HEK293 (cell line): ENCODE measurements at regions not wholly inside any gene's neighbourhood (a gene's known extent, or its start where the extent isn't known, plus 50 kb on each side); places are given as distances from the start of the nearest gene placed in this dataset.
A peak's percentile ranks its signal among the peaks of the same experiment; 100 is the strongest.

Experiments
- CTCF ChIP-seq: fragments of 450-650 bp; formaldehyde crosslinking; IDR thresholded peaks from 2 replicates; pipeline ENCODE4 v1.5.1; 2016; ENCODE audit warnings: missing biosample characterization, missing genetic modification characterization
- FEZF1 ChIP-seq: fragments of 450-650 bp; formaldehyde crosslinking; IDR thresholded peaks from 2 replicates; pipeline ENCODE4 v1.5.1; 2016; ENCODE audit warnings: missing biosample characterization, missing genetic modification characterization
- GFI1B ChIP-seq: fragments of 450-650 bp; formaldehyde crosslinking; IDR thresholded peaks from 2 replicates; pipeline ENCODE4 v1.5.1; 2016; ENCODE audit warnings: missing biosample characterization, missing genetic modification characterization
- HOXC10 ChIP-seq: sonication (generic); formaldehyde crosslinking; IDR thresholded peaks from 2 replicates; pipeline ENCODE4 v1.8.1; 2023; ENCODE audit warnings: mild to moderate bottlenecking, missing genetic modification reagents
- KLF16 ChIP-seq: fragments of 450-650 bp; formaldehyde crosslinking; IDR thresholded peaks from 2 replicates; pipeline ENCODE4 v1.5.1; 2017; ENCODE audit warnings: missing biosample characterization, missing genetic modification characterization
- KLF8 ChIP-seq: fragments of 450-650 bp; formaldehyde crosslinking; IDR thresholded peaks from 2 replicates; pipeline ENCODE4 v1.5.1; 2016; ENCODE audit warnings: missing biosample characterization, missing genetic modification characterization
- PRDM1 ChIP-seq: fragments of 450-650 bp; formaldehyde crosslinking; IDR thresholded peaks from 2 replicates; pipeline ENCODE4; 2016; ENCODE audit warnings: missing biosample characterization, missing genetic modification characterization
- PRDM4 ChIP-seq: fragments of 450-650 bp; formaldehyde crosslinking; IDR thresholded peaks from 2 replicates; pipeline ENCODE4 v1.5.1; 2017; ENCODE audit warnings: missing biosample characterization, missing genetic modification characterization
- WT1 ChIP-seq: fragments of 450-650 bp; formaldehyde crosslinking; IDR thresholded peaks from 2 replicates; pipeline ENCODE4 v1.5.1; 2016; ENCODE audit warnings: missing biosample characterization, missing genetic modification characterization
- ZBTB17 ChIP-seq: fragments of 450-650 bp; formaldehyde crosslinking; IDR thresholded peaks from 2 replicates; pipeline ENCODE4 v1.5.1; 2016; ENCODE audit warnings: missing biosample characterization, missing genetic modification characterization
- ZBTB49 ChIP-seq: fragments of 450-650 bp; formaldehyde crosslinking; IDR thresholded peaks from 2 replicates; pipeline ENCODE4 v1.5.1; 2016; ENCODE audit warnings: missing biosample characterization, missing genetic modification characterization, low read depth
- ZBTB6 ChIP-seq: fragments of 450-650 bp; formaldehyde crosslinking; IDR thresholded peaks from 2 replicates; pipeline ENCODE4 v1.5.1; 2017; ENCODE audit warnings: missing biosample characterization, missing genetic modification characterization
- ZNF132 ChIP-seq: fragments of 450-650 bp; formaldehyde crosslinking; IDR thresholded peaks from 2 replicates; pipeline ENCODE4 v1.5.1; 2017; ENCODE audit warnings: missing biosample characterization, missing genetic modification characterization, borderline replicate concordance
- ZNF133 ChIP-seq: fragments of 450-650 bp; formaldehyde crosslinking; IDR thresholded peaks from 2 replicates; pipeline ENCODE4 v1.5.1; 2016; ENCODE audit warnings: missing biosample characterization, missing genetic modification characterization
- ZNF211 ChIP-seq: fragments of 450-650 bp; formaldehyde crosslinking; IDR thresholded peaks from 2 replicates; pipeline ENCODE4 v1.5.1; 2016; ENCODE audit warnings: low read depth, missing biosample characterization, missing genetic modification characterization
- ZNF223 ChIP-seq: fragments of 450-650 bp; formaldehyde crosslinking; IDR thresholded peaks from 2 replicates; pipeline ENCODE4 v1.5.1; 2016; ENCODE audit warnings: missing biosample characterization, missing genetic modification characterization
- ZNF23 ChIP-seq: fragments of 450-650 bp; formaldehyde crosslinking; IDR thresholded peaks from 2 replicates; pipeline ENCODE4 v1.5.1; 2016; ENCODE audit warnings: missing biosample characterization, missing genetic modification characterization, borderline replicate concordance
- ZNF24 ChIP-seq: fragments of 450-650 bp; formaldehyde crosslinking; IDR thresholded peaks from 2 replicates; pipeline ENCODE4 v1.5.1; 2016; ENCODE audit warnings: missing biosample characterization, missing genetic modification characterization
- ZNF354C ChIP-seq: fragments of 450-650 bp; formaldehyde crosslinking; IDR thresholded peaks from 2 replicates; pipeline ENCODE4 v1.5.1; 2016; ENCODE audit warnings: missing biosample characterization, missing genetic modification characterization, low read depth, borderline replicate concordance
- ZNF394 ChIP-seq: fragments of 450-650 bp; formaldehyde crosslinking; IDR thresholded peaks from 2 replicates; pipeline ENCODE4 v1.5.1; 2016; ENCODE audit warnings: missing biosample characterization, missing genetic modification characterization, mild to moderate bottlenecking, moderate library complexity, borderline replicate concordance
- ZNF449 ChIP-seq: fragments of 450-650 bp; formaldehyde crosslinking; IDR thresholded peaks from 2 replicates; pipeline ENCODE4 v1.5.1; 2017; ENCODE audit warnings: missing biosample characterization, mild to moderate bottlenecking, missing genetic modification characterization, moderate library complexity
- ZNF514 ChIP-seq: fragments of 450-650 bp; formaldehyde crosslinking; IDR thresholded peaks from 2 replicates; pipeline ENCODE4 v1.5.1; 2016; ENCODE audit warnings: missing biosample characterization, missing genetic modification characterization
- ZNF560 ChIP-seq: fragments of 450-650 bp; formaldehyde crosslinking; IDR thresholded peaks from 2 replicates; pipeline ENCODE4 v1.5.1; 2017; ENCODE audit warnings: missing biosample characterization, missing genetic modification characterization, borderline replicate concordance
- ZNF639 ChIP-seq: fragments of 450-650 bp; formaldehyde crosslinking; IDR thresholded peaks from 2 replicates; pipeline ENCODE4 v1.5.1; 2016; ENCODE audit warnings: missing biosample characterization, missing genetic modification characterization
- ZNF654 ChIP-seq: fragments of 450-650 bp; formaldehyde crosslinking; IDR thresholded peaks from 2 replicates; pipeline ENCODE4 v1.5.1; 2016; ENCODE audit warnings: low read depth, missing biosample characterization, missing genetic modification characterization
- ZNF664 ChIP-seq: fragments of 450-650 bp; formaldehyde crosslinking; IDR thresholded peaks from 2 replicates; pipeline ENCODE4 v1.5.1; 2016; ENCODE audit warnings: missing biosample characterization, missing genetic modification characterization
- ZNF707 ChIP-seq: fragments of 450-650 bp; formaldehyde crosslinking; IDR thresholded peaks from 2 replicates; pipeline ENCODE4 v1.5.1; 2016; ENCODE audit warnings: missing biosample characterization, missing genetic modification characterization
- ZNF76 ChIP-seq: fragments of 450-650 bp; formaldehyde crosslinking; IDR thresholded peaks from 2 replicates; pipeline ENCODE4; 2016; ENCODE audit warnings: low read depth, missing biosample characterization, missing genetic modification characterization, borderline replicate concordance
- ZNF843 ChIP-seq: fragments of 450-650 bp; formaldehyde crosslinking; IDR thresholded peaks from 2 replicates; pipeline ENCODE4 v1.5.1; 2016; ENCODE audit warnings: missing biosample characterization, missing genetic modification characterization
- ZSCAN23 ChIP-seq: fragments of 450-650 bp; formaldehyde crosslinking; IDR thresholded peaks from 2 replicates; pipeline ENCODE4 v1.5.1; 2016; ENCODE audit warnings: missing biosample characterization, missing genetic modification characterization

- TF ChIP-seq ZNF449 = no peak
- no peak for TF ChIP-seq ZBTB49 (tag by site-specific recombination)
- no peak for TF ChIP-seq ZNF76 (tag by site-specific recombination)
- TF ChIP-seq WT1 (tag by site-specific recombination) = no peak
- TF ChIP-seq KLF8 (tag by site-specific recombination) = no peak
- no peak for TF ChIP-seq HOXC10 (CRISPR knock-in tag)
- no peak for TF ChIP-seq ZNF223
- TF ChIP-seq FEZF1 (tag by site-specific recombination) = no peak
- TF ChIP-seq ZBTB6 = no peak
- peak; percentile 30; the same call in 1 of the 2 replicates for TF ChIP-seq ZNF664 (tag by site-specific recombination)
- TF ChIP-seq KLF16 (tag by site-specific recombination) = no peak
- no peak for TF ChIP-seq PRDM1 (tag by site-specific recombination)
- no peak for TF ChIP-seq GFI1B (tag by site-specific recombination)
- TF ChIP-seq ZNF654 (tag by site-specific recombination) = peak; percentile 21; the same call in 1 of the 2 replicates
- TF ChIP-seq ZNF24 (tag by site-specific recombination) = no peak
- TF ChIP-seq ZNF132 (tag by site-specific recombination) = no peak
- no peak for TF ChIP-seq PRDM4 (tag by site-specific recombination)
- TF ChIP-seq ZNF354C (tag by site-specific recombination) = no peak
- TF ChIP-seq ZBTB17 (tag by site-specific recombination) = no peak
- no peak for TF ChIP-seq ZNF514 (tag by site-specific recombination)
- no peak for TF ChIP-seq ZNF843 (tag by site-specific recombination)
- no peak for TF ChIP-seq ZNF707
- no peak for TF ChIP-seq ZNF23 (tag by site-specific recombination)
- TF ChIP-seq ZNF211 (tag by site-specific recombination) = no peak
- TF ChIP-seq ZSCAN23 (tag by site-specific recombination) = no peak
- TF ChIP-seq ZNF560 (tag by site-specific recombination) = 0 out of 2 replicates have a peak, but pooled peaks have one; percentile 16
- TF ChIP-seq CTCF (tag by site-specific recombination) = no peak
- TF ChIP-seq ZNF394 (tag by site-specific recombination) = peak; percentile 89
- no peak for TF ChIP-seq ZNF133
- TF ChIP-seq ZNF639 (tag by site-specific recombination) = no peak
These were observed 145.8 kb upstream of the SOX5 start (continued) for GRCh38 chr12:24095245-24095644.
